HepG2 (cell line): ENCODE measurements at regions not wholly inside any gene's neighbourhood (a gene's known extent, or its start where the extent isn't known, plus 50 kb on each side); places are given as distances from the start of the nearest gene placed in this dataset.

Experiments used
- ATAC-seq: fragments of 200-7000 bp; cut with Tn5 transposase; 3 replicates; pipeline ENCODE4 v1.9.1; 2020; ENCODE audit warnings: mild to moderate bottlenecking, moderate library complexity
- BruUV-seq: library from RNA; stranded (reverse); fragments of 400-500 nt; replicated peaks from 2 replicates; lab custom pipeline; 2021; lab: Mats Ljungman, UMichigan
- CTCF ChIA-PET: fragments of 300-600 bp; formaldehyde crosslinking; extraction: SDS; loops from one replicate; lab custom pipeline; 2021; ENCODE audit warnings: low total read pairs, inconsistent platforms, low intra/inter-chr PET ratio; lab: Yijun Ruan, JAX
- POLR2A ChIA-PET: fragments of 350-600 bp; sonication (Branson Sonifier 250); formaldehyde crosslinking; loops from one replicate; lab custom pipeline; 2020; ENCODE audit warnings: antibody characterized with exemption, inconsistent platforms; lab: Yijun Ruan, JAX
- DNase-seq: peaks from one replicate; pipeline ENCODE4 v3.0.0-alpha.2; 2015; ENCODE audit warnings: low spot score
- FAIRE-seq: peaks from 3 replicates; lab custom pipeline; 2011; peaks lifted over from hg19 to GRCh38; lab: Jason Lieb, UNC
- H2AFZ ChIP-seq: one replicate; pipeline ENCODE4 v1.6.1; 2011; ENCODE audit warnings: low read length, inconsistent platforms
- H3K27ac ChIP-seq: fragments of 300-600 bp; 3 replicates; pipeline ENCODE4 v1.8.0; 2011; ENCODE audit warnings: mixed run types, mild to moderate bottlenecking, mixed read lengths, low read length, inconsistent platforms; ENCODE audit not compliant: insufficient read depth; ENCODE audit errors: extremely low read length
- H3K27me3 ChIP-seq, 2 experiments: fragments of 200-600 bp in 1 of 2; 2 replicates in 1 of 2; 3 replicates in 1 of 2; pipeline versions ENCODE4 v1.6.0 to v1.8.0; 2011; ENCODE audit warnings: low read length in 2 of 2, mild to moderate bottlenecking in 2 of 2, moderate library complexity in 2 of 2, inconsistent platforms in 1 of 2; ENCODE audit not compliant: insufficient read depth in 2 of 2, control insufficient read depth in 1 of 2
- H3K36me3 ChIP-seq, 2 experiments: fragments of 200-600 bp in 1 of 2; replicated peaks in 1 of 2; 2 replicates in 1 of 2; 3 replicates in 1 of 2; pipeline versions ENCODE4 v1.5.1 to v1.8.0; 2011; ENCODE audit warnings: low read length in 2 of 2, inconsistent platforms in 1 of 2; ENCODE audit not compliant: insufficient read depth in 2 of 2, control insufficient read depth in 1 of 2
- H3K4me1 ChIP-seq: 2 replicates; pipeline ENCODE4 v1.5.1; 2012; ENCODE audit warnings: low read length, inconsistent platforms; ENCODE audit not compliant: insufficient read depth
- H3K4me2 ChIP-seq: 2 replicates; pipeline ENCODE4 v1.6.0; 2011; ENCODE audit warnings: low read depth, low read length, inconsistent platforms
- H3K4me3 ChIP-seq, 3 experiments: fragments of 200-600 bp in 1 of 3; sonication (generic), shearing (Covaris generic) in 1 of 3; replicated peaks in 1 of 3; 2 replicates each; pipeline ENCODE4 v1.5.1; 2011 to 2016; ENCODE audit warnings: low read length in 3 of 3, inconsistent platforms in 2 of 3, low read depth in 2 of 3, mild to moderate bottlenecking in 2 of 3, control low read depth in 1 of 3, mixed read lengths in 1 of 3; ENCODE audit not compliant: insufficient read depth in 1 of 3
- H3K79me2 ChIP-seq: one replicate; pipeline ENCODE4 v1.6.1; 2011; ENCODE audit warnings: low read length, inconsistent platforms; ENCODE audit not compliant: insufficient read depth
- H3K9ac ChIP-seq: 2 replicates; pipeline ENCODE4 v1.6.0; 2011; ENCODE audit warnings: mild to moderate bottlenecking, low read depth, low read length, inconsistent platforms; ENCODE audit not compliant: insufficient read depth
- H3K9me3 ChIP-seq: 2 replicates; pipeline ENCODE4 v1.5.1; 2012; ENCODE audit warnings: mild to moderate bottlenecking, low read length
- H4K20me1 ChIP-seq: 2 replicates; pipeline ENCODE4 v1.6.0; 2011; ENCODE audit warnings: inconsistent platforms, mild to moderate bottlenecking, low read length, moderate library complexity; ENCODE audit not compliant: insufficient read depth
- E2F2 ChIP-seq: sonication (generic); formaldehyde crosslinking; IDR thresholded peaks from 2 replicates; pipeline ENCODE4 v1.4.0; 2020; ENCODE audit warnings: missing genetic modification reagents, borderline replicate concordance
- EP300 ChIP-seq, 3 experiments: sonication (generic) in 1 of 3; formaldehyde crosslinking in 1 of 3; IDR thresholded peaks; 2 replicates each; pipeline versions ENCODE4 v1.5.1 to v1.6.1; 2011 to 2020; ENCODE audit warnings: low read depth in 2 of 3, low read length in 2 of 3, borderline replicate concordance in 1 of 3, improper control_type of control experiment in 1 of 3, mild to moderate bottlenecking in 1 of 3, missing genetic modification reagents in 1 of 3, moderate library complexity in 1 of 3
- HNF1B ChIP-seq: sonication (generic); formaldehyde crosslinking; IDR thresholded peaks from 2 replicates; pipeline ENCODE4 v1.5.1; 2020; ENCODE audit warnings: mild to moderate bottlenecking, moderate library complexity, missing genetic modification reagents
- SMAD9 ChIP-seq: sonication (generic); formaldehyde crosslinking; IDR thresholded peaks from 2 replicates; pipeline ENCODE4 v1.5.1; 2020; ENCODE audit warnings: mild to moderate bottlenecking, missing genetic modification reagents
- SUZ12 ChIP-seq: fragments of 150-350 bp; IDR thresholded peaks from 2 replicates; pipeline ENCODE4 v1.6.1; 2014; ENCODE audit warnings: low read depth, low read length
- TFDP1 ChIP-seq: IDR thresholded peaks from 2 replicates; pipeline ENCODE4 v1.6.1; 2016; ENCODE audit warnings: missing compliant biosample characterization, missing genetic modification reagents, borderline replicate concordance
- UBTF ChIP-seq: sonication (generic); formaldehyde crosslinking; IDR thresholded peaks from 2 replicates; pipeline ENCODE4 v1.4.0; 2020; ENCODE audit warnings: mild to moderate bottlenecking, missing genetic modification reagents
- ZBTB7A ChIP-seq: sonication (generic); formaldehyde crosslinking; IDR thresholded peaks from 2 replicates; pipeline ENCODE4 v1.8.0; 2022; ENCODE audit warnings: mild to moderate bottlenecking, missing genetic modification reagents
- ZNF496 ChIP-seq: sonication (generic); formaldehyde crosslinking; IDR thresholded peaks from 2 replicates; pipeline ENCODE4 v1.8.1; 2023; ENCODE audit warnings: mild to moderate bottlenecking, moderate library complexity, missing genetic modification reagents; ENCODE audit not compliant: insufficient replicate concordance
- ZNF703 ChIP-seq: sonication (generic); formaldehyde crosslinking; IDR thresholded peaks from 2 replicates; pipeline ENCODE4 v1.5.1; 2020; ENCODE audit warnings: missing genetic modification reagents, mild to moderate bottlenecking, moderate library complexity, borderline replicate concordance
- ZSCAN12 ChIP-seq: sonication (generic); formaldehyde crosslinking; IDR thresholded peaks from 2 replicates; pipeline ENCODE4 v1.9.0; 2021; ENCODE audit warnings: mild to moderate bottlenecking, missing genetic modification reagents
- WGBS: methylation state at CpG from one replicate; pipeline ENCODE4 v1.1.6; 2017; ENCODE audit warnings: low lambda C conversion rate; 5-methylcytosine and 5-hydroxymethylcytosine counted together
- in situ Hi-C: cut with HindIII; loops from 2 replicates; pipeline ENCODE4 v1.10.0; 2017; ENCODE audit warnings: low pct_unique_long_range_greater_than_20kb; ENCODE audit not compliant: extremely low pct_ligation_motif_present
- intact Hi-C: fragments of 100-400 bp; cut with micrococcal nuclease; formaldehyde crosslinking; loops from one replicate; pipeline ENCODE4 v1.10.0; 2022; ENCODE audit not compliant: unreplicated experiment
- TF ChIP-seq, protein P1 (sequence below): sonication (generic); formaldehyde crosslinking; IDR thresholded peaks from 2 replicates; pipeline ENCODE4 v1.5.0; 2020; ENCODE audit warnings: mild to moderate bottlenecking, missing genetic modification reagents

- Histone ChIP-seq H3K4me1 (no peaks in the 10 kb centered on the region), H3K79me2 (no peaks in the 10 kb centered on the region), H3K9ac (no peak overlapping the region), H2AFZ (no peak overlapping the region), H3K36me3 (no peaks in the 10 kb centered on the region), H3K9me3 (no peaks in the 10 kb centered on the region), H3K27ac (no peak overlapping the region), H3K4me3 (no peak overlapping the region)
- no peak for ATAC-seq
- ChIA-PET CTCF (no interaction called here), POLR2A (no interaction called here)
- 24% methylated on average over 4 of the region's 4 CpGs for WGBS
- intact Hi-C loops = no loop called here
- TF ChIP-seq TFDP1 (CRISPR knock-in tag) = no peak
- no peak for TF ChIP-seq HNF1B
- TF ChIP-seq, protein P1, sequence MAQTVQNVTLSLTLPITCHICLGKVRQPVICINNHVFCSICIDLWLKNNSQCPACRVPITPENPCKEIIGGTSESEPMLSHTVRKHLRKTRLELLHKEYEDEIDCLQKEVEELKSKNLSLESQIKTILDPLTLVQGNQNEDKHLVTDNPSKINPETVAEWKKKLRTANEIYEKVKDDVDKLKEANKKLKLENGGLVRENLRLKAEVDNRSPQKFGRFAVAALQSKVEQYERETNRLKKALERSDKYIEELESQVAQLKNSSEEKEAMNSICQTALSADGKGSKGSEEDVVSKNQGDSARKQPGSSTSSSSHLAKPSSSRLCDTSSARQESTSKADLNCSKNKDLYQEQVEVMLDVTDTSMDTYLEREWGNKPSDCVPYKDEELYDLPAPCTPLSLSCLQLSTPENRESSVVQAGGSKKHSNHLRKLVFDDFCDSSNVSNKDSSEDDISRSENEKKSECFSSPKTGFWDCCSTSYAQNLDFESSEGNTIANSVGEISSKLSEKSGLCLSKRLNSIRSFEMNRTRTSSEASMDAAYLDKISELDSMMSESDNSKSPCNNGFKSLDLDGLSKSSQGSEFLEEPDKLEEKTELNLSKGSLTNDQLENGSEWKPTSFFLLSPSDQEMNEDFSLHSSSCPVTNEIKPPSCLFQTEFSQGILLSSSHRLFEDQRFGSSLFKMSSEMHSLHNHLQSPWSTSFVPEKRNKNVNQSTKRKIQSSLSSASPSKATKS (CRISPR knock-in tag) = no peak
- TF ChIP-seq ZNF496 (CRISPR knock-in tag) = no peak
- TF ChIP-seq ZSCAN12 (CRISPR knock-in tag) = no peak
- TF ChIP-seq EP300 (IDR thresholded peaks at IDR 0.05; ENCODE audit: low read depth in 2 of 2, low read length in 2 of 2) = no peak
- no peak for TF ChIP-seq EP300 (CRISPR knock-in tag; IDR thresholded peaks at IDR 0.05; ENCODE audit: borderline replicate concordance)
- no peak for TF ChIP-seq SMAD9 (CRISPR knock-in tag)
- no peak for TF ChIP-seq E2F2 (CRISPR knock-in tag)
- TF ChIP-seq ZBTB7A (CRISPR knock-in tag) = no peak
- no peak for TF ChIP-seq UBTF
- no peak for TF ChIP-seq SUZ12
- no peak for TF ChIP-seq ZNF703
- TF ChIP-seq, all 625 proteins: peak for 0
- DNase-seq (no peak), FAIRE-seq (no peak)
- in situ Hi-C loops = no loop called here
- BruUV-seq = no TSS peak
- Histone ChIP-seq H3K4me2 (no peak overlapping the region), H4K20me1 (no peaks in the 10 kb centered on the region), H3K27me3 (peaks cover 1 to 5% of the 10 kb centered on the region in 2 experiments; a peak in 1 of 5 replicates)
Measured at GRCh38 chr4:189858435-189858834, 82.2 kb upstream of the FRG1 start.
